Liver (tissue), 3 donors: ENCODE measurements at regions not wholly inside any gene's neighbourhood (a gene's known extent, or its start where the extent isn't known, plus 50 kb on each side); places are given as distances from the start of the nearest gene placed in this dataset.

Source experiments
- GABPA ChIP-seq, 2 donors: IDR thresholded peaks in 1 of 2; conservative IDR thresholded peaks in 1 of 2; 2 replicates each; pipeline ENCODE4 v1.6.1; 2016; ENCODE audit warnings: antibody characterized with exemption in 2 of 2, mild to moderate bottlenecking in 1 of 2, moderate library complexity in 1 of 2
- HNF4A ChIP-seq, 2 donors: conservative IDR thresholded peaks; 2 replicates each; pipeline ENCODE4 v1.6.1; 2016; ENCODE audit warnings: antibody characterized with exemption in 2 of 2, mild to moderate bottlenecking in 2 of 2
- JUND ChIP-seq, 2 donors: IDR thresholded peaks; 2 replicates each; pipeline ENCODE4 v1.6.1; 2016; ENCODE audit warnings: antibody characterized with exemption in 2 of 2
- RAD21 ChIP-seq, 2 donors: IDR thresholded peaks; 2 replicates each; pipeline ENCODE4 v1.6.1; 2016; ENCODE audit warnings: antibody characterized with exemption in 2 of 2, mild to moderate bottlenecking in 2 of 2
- TAF1 ChIP-seq: conservative IDR thresholded peaks from 2 replicates; pipeline ENCODE4 v1.6.1; 2016; ENCODE audit warnings: antibody characterized with exemption, mild to moderate bottlenecking
- TF ChIP-seq, protein P1 (sequence below): fragments of 150-350 bp; IDR thresholded peaks from 2 replicates; pipeline ENCODE4 v1.5.1; 2017; ENCODE audit warnings: improper control_type of control experiment, low read depth, low read length; ENCODE audit not compliant: missing input control
- donor health status: healthy.
- donor health status: healthy.

DNA sequence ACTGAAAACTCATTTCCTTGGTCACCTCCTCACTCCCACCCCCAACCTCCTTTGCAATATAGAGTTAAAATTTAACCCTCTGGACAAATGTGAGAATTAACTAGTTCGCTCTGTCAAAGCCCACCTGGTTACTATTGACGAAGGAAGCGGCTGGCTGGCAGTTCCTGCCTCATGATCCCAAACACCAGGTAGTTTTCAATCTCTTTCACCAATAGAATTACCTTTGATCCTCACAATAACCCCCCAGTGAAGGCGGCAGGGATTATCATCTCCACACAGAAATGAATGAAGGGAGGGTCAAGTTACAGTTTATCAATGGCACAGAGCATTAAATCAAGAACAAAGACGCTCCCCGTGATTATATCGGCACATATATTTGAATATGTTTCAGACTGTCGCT lies 65.7 kb upstream of the TTC29 start:
- TF ChIP-seq, protein P1, sequence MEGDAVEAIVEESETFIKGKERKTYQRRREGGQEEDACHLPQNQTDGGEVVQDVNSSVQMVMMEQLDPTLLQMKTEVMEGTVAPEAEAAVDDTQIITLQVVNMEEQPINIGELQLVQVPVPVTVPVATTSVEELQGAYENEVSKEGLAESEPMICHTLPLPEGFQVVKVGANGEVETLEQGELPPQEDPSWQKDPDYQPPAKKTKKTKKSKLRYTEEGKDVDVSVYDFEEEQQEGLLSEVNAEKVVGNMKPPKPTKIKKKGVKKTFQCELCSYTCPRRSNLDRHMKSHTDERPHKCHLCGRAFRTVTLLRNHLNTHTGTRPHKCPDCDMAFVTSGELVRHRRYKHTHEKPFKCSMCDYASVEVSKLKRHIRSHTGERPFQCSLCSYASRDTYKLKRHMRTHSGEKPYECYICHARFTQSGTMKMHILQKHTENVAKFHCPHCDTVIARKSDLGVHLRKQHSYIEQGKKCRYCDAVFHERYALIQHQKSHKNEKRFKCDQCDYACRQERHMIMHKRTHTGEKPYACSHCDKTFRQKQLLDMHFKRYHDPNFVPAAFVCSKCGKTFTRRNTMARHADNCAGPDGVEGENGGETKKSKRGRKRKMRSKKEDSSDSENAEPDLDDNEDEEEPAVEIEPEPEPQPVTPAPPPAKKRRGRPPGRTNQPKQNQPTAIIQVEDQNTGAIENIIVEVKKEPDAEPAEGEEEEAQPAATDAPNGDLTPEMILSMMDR, result no peak
- no peak for TF ChIP-seq HNF4A (conservative IDR thresholded peaks at IDR 0.05)
- no peak for TF ChIP-seq GABPA (IDR thresholded peaks at IDR 0.05 in 1 of 2, conservative IDR thresholded peaks at IDR 0.05 in 1 of 2)
- no peak for TF ChIP-seq JUND (IDR thresholded peaks at IDR 0.05)
- no peak for TF ChIP-seq RAD21 (IDR thresholded peaks at IDR 0.05)
- no peak for TF ChIP-seq TAF1
